Fibroblast of skin of left quadriceps (primary cell): ENCODE measurements at regions not wholly inside any gene's neighbourhood (a gene's known extent, or its start where the extent isn't known, plus 50 kb on each side); places are given as distances from the start of the nearest gene placed in this dataset.
"Not testable (repeated sequence)": the region's sequence is repeated elsewhere in the genome, so short reads cannot be mapped to it uniquely, and the experiment has no call there.

Experiments used
- DNase-seq, 2 experiments: peaks; one replicate each; pipeline ENCODE4 v3.0.0-alpha.2; 2013; ENCODE audit warnings: low read depth in 2 of 2

- DNase-seq, result no peak
Measured at GRCh38 chr10:89946106-89946505, 244.7 kb downstream of the KIF20B start.

DNA sequence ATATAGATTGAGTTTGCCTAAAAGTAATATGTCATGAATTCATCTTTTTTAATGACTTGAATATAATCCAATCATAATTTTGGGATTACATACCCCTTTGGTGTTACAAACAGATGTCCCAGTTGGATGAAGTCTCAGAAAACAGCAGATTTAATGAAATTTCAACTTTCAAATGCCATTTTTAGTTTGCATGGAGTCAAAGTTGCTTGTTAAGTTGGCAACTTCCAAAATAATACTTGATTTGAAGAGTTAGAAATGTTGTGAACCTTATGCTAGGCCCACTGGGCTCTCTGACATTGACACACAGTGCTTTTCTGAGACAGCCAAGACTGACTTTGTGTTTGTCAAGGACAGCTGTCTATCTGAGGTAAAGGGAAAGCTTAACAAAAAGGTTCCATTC lies 248.1 kb downstream of the KIF20B start:
- no peak for DNase-seq

- no peak for DNase-seq
Measured at GRCh38 chr10:89952325-89952724, 250.9 kb downstream of the KIF20B start.

- no peak for DNase-seq
Measured at GRCh38 chr10:89952751-89953150, 251.4 kb downstream of the KIF20B start.

- peak in 1 of 2 experiments; percentile 2 for DNase-seq
Measured at GRCh38 chr10:89954061-89954460, 252.7 kb downstream of the KIF20B start.

DNA sequence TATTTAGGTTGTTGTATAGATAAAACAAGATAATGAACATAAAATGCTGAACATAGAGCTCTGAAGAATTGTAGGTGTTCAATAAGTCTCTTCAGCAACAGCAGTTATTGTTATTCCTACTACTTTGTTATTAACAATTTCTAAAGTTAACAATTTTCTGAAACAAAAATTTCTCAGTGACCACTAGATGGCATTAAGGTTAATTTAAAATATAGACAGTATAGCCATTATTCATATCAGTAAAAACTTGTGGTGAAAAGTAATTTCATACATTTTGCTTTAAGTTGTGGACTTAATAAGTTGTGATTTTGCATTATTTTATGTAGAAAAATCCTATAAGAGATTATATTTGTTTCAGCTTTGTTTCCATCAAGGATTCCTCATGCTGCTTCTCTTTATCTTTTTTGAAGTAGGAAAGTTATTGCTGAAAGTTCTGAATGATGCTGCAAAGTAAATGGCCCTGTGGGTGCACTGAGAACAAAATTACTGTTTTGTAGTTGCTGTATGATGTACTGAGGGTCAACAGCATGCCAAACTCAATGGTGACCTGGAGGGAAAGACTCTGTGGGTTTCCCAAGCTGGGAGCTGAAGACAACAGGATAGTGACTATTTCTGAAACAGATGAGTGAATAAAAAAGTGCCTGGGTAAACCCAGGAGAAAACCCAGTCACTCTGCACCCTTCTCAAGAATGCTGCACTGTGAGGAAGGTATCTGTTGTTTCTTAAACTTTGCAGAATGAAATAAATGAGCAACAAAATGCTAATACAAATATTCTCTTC lies 253.6 kb downstream of the KIF20B start:
- peak in 1 of 2 experiments; percentile 5 for DNase-seq

DNA sequence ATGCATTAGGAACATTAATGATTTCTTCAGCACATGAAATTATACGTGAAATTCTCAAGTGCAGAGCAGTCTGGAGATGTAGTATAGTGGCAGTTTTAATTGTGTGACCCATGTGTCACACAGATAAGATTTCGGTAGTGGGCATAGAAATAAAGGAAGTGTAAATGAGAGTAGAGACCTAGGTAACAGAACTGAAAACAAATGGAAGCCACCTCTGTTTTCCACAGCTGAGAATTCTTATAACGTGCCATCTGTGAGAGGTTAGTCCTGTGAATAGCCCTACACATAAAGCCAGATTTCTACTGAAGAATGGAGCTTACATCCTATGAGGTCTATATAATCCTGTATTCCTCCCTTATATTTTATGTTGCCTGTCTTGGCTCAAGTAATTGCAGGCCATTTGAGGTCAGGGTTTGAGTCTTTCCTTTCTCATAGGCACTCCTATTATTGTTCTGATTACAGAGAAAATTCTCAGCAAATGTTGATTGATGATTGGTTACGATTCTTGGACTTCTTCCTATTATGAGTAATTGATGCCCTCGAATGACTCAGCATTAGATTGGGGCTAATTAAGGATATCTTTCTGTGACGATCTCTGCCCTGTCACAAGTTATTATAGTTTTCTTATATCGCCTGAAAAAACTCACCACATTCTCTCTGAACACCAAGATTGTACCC lies 258.2 kb downstream of the KIF20B start:
- DNase-seq, result peak in 1 of 2 experiments; percentile 1

DNA sequence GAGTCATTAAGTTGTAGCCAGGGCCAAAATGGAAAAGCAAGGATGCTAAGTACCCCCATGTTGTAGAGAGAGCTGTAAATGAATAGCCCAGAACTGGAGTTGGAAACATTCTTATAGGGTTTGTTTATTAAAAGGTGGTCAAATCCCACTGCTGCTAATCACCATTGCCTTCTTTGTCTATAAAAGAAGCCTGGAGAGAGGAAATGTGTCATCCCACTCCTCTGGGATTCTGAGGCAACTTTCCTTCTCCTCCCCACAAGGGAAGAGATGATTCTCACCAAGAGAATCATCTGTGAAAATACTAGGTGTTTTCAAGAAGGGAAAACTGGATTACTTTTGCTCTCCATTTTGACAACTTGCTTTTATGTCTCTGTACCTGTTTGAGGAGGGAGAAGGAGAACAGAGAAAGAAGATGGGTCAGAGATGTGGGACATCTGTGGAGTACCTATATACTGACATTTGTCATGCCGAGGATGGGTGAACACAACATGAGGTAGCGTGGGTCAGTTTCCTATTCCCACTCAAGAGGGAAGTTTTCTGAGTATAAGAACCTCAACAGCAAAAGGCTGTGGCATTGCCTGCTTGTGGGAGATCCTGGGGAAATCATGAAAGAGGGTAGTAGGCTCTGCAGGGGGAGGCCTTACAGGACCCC lies 262.2 kb downstream of the KIF20B start:
- peak in 1 of 2 experiments; percentile 11 for DNase-seq

DNA sequence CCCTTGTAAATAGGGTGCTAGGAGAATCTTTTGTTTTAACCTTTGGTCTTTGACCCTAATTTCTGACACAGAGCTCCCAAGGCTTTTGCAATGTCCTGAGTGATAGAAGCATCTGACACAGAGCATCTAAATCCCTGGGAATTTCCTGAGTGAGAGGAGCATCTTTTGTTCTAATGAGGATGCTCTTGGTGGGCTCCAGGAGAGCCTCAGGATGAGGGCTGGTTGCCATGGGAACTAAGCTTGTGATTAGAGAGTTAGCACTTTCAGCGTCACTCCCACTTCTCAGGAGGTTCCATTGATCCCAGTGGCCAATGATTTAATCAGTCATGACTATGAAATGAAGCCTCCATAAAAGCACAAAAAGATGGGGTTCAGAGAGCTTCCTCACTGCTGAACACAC lies 264.8 kb downstream of the KIF20B start:
- no peak for DNase-seq

DNA sequence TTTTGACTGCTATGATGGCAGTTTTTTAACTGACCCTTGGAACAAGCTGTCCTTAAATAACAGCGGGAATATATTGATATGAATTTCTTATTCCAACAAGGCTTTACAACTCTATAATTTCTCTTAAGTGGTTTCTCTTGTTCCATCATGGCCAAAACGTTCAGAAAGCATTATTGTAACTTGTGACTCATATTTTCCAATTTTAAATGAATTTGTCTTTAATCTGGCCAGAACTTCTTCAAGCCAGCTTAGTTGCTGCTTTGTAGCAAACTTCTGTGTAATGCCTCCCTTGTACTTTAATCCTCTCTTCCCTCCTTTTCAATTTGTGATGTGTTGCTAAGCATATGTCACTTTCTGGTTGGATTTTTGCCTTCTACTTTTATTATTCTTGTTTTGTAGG lies 271.9 kb downstream of the KIF20B start:
- DNase-seq, result no peak

DNA sequence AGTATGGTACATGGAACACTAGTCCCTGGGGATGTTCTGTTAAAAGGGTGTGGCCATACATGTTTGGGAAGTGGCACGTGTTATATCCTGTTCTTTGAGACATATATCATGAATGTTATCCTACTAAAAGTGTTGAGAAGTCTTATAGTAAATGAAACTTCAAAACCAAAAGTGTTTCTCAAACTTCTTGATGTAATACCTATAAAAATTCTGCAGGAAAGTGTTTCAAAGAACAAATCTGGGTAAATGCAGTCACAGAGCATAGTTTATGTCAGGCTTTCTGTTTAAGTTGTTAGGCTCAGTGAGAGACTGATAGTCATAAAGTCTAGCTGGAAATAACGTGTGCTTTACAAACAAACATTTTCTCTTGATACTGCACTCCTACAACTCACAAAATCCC lies 273.7 kb downstream of the KIF20B start:
- no peak for DNase-seq

DNA sequence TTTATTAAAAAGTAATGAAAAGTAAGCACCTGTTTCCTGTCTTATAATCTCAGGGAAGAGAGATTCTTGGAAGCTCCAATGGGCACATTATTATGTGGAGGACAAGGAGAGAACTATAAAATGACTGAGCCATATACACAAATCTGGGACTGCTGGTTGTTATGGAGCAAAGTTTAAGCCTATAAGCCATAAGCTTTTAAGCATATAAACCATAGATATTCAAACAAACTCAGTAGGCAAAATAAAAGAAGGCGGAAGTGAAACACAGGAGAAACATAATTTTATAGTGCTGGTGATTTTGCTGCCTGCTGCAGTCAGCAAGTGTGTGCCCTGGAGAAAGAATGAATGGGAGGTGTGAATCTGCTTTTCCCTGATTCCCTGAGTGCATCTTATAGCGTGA lies 274.4 kb downstream of the KIF20B start:
- DNase-seq, result no peak

GRCh38 chr10:89978081-89978480 lies 276.7 kb downstream of the KIF20B start:
- DNase-seq, result no peak

DNA sequence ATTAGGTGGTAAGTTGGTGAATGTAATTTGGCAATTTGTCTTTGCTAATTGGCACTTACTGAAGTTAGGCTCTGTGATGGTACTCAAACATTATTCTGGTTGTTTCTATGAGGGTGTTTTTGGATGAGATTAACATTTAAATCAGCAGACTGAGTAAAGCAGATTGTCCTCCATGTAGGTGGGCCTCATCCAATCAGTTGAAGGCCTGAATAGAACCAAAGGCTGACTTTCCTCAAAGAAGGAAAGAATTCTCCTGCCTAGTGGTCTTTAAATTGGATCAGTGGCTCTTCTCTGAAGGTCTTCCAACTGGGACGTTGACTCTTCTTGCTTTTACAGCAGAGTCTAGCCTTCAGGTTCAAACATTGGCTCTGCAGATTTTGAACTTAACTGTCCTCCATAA lies 278.3 kb downstream of the KIF20B start:
- no peak for DNase-seq

DNA sequence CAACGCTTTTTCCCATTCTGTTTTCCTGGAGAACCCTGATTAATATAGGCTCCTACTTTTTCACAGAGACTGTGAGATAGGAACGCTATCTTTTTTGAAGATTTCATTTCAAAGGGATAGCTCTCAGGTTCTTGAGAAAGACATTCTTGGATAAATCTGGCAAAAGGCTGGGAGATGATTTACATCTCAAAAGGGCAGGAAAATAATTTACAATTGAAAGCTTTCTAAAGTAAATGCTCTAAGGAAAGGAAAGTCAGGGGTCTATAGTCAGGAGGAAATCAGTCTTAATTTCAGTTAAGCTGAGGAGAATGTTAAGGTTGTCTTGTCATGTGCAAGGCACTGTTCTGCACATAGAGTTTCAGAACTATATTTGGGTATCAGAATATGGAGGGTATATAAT lies 278.8 kb downstream of the KIF20B start:
- no peak for DNase-seq

DNA sequence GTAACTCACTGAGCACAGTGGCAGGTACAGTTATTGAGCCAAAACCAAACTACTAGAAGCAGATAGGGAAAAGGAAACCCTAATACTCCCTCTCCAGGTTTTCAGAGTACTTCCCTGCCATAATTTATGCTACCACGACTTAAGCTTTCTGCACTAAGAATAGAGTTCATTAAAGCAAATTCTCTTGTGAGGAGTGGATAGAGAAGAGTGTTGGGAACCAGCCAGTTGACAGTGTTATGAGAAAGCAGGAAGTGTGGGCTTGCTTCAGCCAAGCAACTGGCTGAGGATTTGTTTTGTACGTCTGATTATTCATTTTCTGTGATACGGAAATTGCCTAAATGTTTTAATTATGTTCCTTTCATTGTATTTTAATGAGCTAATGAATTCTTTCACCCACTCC lies 280.5 kb downstream of the KIF20B start:
- DNase-seq, result peak; percentile 7

GRCh38 chr10:89985446-89985845 lies 284.1 kb downstream of the KIF20B start:
- DNase-seq, result no peak

GRCh38 chr10:89988361-89988760 lies 287.0 kb downstream of the KIF20B start:
- DNase-seq, result not testable (repeated sequence)

GRCh38 chr10:89992575-89992974 lies 291.2 kb downstream of the KIF20B start:
- no peak for DNase-seq

DNA sequence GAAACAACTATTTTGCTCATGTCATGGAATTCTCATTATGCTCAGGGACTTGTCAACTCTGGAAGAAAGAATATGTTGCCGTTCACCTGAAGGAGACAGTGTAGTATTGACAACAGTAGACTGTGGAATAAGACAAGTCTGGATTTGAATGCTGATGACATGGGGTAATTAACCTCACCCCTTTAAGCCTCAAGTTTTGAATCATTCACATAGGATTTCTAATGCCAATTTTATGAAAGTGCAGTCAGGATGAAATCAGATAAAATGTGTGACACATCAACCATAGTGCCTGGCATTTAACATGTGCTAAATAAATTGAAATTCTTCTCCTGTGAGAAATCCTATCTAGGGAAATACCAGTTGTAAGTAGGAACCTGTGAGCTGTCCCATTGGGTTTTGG lies 305.8 kb downstream of the KIF20B start:
- DNase-seq, result peak in 1 of 2 experiments; percentile 9

- DNase-seq, result not testable (repeated sequence)
Measured at GRCh38 chr10:90011281-90011680, 309.9 kb downstream of the KIF20B start.

DNA sequence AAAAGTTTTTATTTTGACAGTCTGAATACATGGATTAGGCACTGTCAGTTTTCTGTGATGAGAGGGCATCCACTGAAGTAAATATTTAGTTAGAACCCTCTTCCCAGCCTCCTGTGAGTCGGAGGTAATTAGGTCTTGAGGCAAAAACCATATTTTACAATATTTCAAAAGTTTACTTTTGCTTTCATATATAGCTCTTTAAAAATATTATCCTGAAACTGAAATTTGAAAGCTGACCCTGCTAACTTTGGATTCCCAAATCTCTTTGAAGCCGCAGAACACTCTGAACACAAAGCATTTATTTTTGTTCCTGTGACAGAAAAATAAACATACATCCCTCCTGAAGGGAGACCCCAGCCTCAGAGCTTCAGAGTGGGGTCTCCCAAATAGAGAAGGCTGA lies 317.4 kb downstream of the KIF20B start:
- DNase-seq, result no peak

DNA sequence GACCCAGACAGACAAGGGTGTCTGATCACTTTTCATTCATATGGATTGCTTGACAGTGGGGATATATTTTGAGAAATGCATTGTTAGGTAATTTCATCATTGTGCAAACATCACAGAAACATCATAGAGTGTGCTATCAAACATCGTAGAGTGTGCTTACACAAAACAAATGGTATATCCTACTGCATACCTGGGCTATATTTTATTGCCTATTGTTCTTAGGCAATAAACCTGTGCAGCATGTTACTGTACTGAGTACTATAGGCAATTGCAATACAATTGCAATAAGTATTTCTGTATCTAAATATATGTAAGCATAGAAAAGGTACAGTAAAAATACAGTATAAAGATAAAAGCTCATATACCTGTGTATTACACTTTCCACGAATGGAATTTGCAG lies 319.1 kb downstream of the KIF20B start:
- no peak for DNase-seq
